ENCODE measurements at regions not wholly inside any gene's neighbourhood (a gene's known extent, or its start where the extent isn't known, plus 50 kb on each side); places are given as distances from the start of the nearest gene placed in this dataset.

- Histone ChIP-seq H3K9me3 (ENCODE audit: control insufficient read depth in 4 of 4, low read length in 3 of 4) (no peaks in the 10 kb centered on the region), H3K27ac (ENCODE audit: low read depth in 1 of 2, low read length in 2 of 2) (no peak overlapping the region), H3K4me1 (ENCODE audit: control insufficient read depth in 4 of 4, insufficient read depth in 4 of 4, low read length in 3 of 4) (peaks cover 0 to 3% (median 0%) of the 10 kb centered on the region in 4 donors), H3K36me3 (ENCODE audit: control insufficient read depth in 4 of 4, insufficient read depth in 3 of 4, low read depth in 1 of 4, low read length in 3 of 4) (no peaks in the 10 kb centered on the region), H3K4me3 (ENCODE audit: low read depth in 1 of 3, low read length in 3 of 3) (no peak overlapping the region), H3K27me3 (ENCODE audit: control insufficient read depth in 4 of 4, insufficient read depth in 4 of 4, low read length in 3 of 4) (no peaks in the 10 kb centered on the region), H3K9ac (ENCODE audit: low read depth in 1 of 2, low read length in 2 of 2) (no peak overlapping the region)
- TF ChIP-seq, protein P1, sequence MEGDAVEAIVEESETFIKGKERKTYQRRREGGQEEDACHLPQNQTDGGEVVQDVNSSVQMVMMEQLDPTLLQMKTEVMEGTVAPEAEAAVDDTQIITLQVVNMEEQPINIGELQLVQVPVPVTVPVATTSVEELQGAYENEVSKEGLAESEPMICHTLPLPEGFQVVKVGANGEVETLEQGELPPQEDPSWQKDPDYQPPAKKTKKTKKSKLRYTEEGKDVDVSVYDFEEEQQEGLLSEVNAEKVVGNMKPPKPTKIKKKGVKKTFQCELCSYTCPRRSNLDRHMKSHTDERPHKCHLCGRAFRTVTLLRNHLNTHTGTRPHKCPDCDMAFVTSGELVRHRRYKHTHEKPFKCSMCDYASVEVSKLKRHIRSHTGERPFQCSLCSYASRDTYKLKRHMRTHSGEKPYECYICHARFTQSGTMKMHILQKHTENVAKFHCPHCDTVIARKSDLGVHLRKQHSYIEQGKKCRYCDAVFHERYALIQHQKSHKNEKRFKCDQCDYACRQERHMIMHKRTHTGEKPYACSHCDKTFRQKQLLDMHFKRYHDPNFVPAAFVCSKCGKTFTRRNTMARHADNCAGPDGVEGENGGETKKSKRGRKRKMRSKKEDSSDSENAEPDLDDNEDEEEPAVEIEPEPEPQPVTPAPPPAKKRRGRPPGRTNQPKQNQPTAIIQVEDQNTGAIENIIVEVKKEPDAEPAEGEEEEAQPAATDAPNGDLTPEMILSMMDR (IDR thresholded peaks at IDR 0.05; ENCODE audit: low read depth, low read length, missing input control), result no peak
- TF ChIP-seq YY1 (IDR thresholded peaks at IDR 0.05), result no peak
- peak in 1 of 2 donors; percentile 48 for TF ChIP-seq GABPA (IDR thresholded peaks at IDR 0.05 in 1 of 2, conservative IDR thresholded peaks at IDR 0.05 in 1 of 2)
- TF ChIP-seq RAD21 (IDR thresholded peaks at IDR 0.05), result peak in 1 of 2 donors; percentile 7
- TF ChIP-seq SP1 (IDR thresholded peaks at IDR 0.05), result peak; percentile 57
- TF ChIP-seq, protein P2, sequence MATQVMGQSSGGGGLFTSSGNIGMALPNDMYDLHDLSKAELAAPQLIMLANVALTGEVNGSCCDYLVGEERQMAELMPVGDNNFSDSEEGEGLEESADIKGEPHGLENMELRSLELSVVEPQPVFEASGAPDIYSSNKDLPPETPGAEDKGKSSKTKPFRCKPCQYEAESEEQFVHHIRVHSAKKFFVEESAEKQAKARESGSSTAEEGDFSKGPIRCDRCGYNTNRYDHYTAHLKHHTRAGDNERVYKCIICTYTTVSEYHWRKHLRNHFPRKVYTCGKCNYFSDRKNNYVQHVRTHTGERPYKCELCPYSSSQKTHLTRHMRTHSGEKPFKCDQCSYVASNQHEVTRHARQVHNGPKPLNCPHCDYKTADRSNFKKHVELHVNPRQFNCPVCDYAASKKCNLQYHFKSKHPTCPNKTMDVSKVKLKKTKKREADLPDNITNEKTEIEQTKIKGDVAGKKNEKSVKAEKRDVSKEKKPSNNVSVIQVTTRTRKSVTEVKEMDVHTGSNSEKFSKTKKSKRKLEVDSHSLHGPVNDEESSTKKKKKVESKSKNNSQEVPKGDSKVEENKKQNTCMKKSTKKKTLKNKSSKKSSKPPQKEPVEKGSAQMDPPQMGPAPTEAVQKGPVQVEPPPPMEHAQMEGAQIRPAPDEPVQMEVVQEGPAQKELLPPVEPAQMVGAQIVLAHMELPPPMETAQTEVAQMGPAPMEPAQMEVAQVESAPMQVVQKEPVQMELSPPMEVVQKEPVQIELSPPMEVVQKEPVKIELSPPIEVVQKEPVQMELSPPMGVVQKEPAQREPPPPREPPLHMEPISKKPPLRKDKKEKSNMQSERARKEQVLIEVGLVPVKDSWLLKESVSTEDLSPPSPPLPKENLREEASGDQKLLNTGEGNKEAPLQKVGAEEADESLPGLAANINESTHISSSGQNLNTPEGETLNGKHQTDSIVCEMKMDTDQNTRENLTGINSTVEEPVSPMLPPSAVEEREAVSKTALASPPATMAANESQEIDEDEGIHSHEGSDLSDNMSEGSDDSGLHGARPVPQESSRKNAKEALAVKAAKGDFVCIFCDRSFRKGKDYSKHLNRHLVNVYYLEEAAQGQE (IDR thresholded peaks at IDR 0.05), result no peak
- TF ChIP-seq HNF4G (IDR thresholded peaks at IDR 0.05), result peak; percentile 24
- TF ChIP-seq FOXA1 (IDR thresholded peaks at IDR 0.05), result no peak
- TF ChIP-seq RXRA (IDR thresholded peaks at IDR 0.05), result peak in 1 of 2 donors; percentile 21
- TF ChIP-seq FOXA2 (IDR thresholded peaks at IDR 0.05), result no peak
- TF ChIP-seq TAF1 (conservative IDR thresholded peaks at IDR 0.05), result no peak
- TF ChIP-seq, protein P3, sequence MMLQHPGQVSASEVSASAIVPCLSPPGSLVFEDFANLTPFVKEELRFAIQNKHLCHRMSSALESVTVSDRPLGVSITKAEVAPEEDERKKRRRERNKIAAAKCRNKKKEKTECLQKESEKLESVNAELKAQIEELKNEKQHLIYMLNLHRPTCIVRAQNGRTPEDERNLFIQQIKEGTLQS (IDR thresholded peaks at IDR 0.05), result no peak
- TF ChIP-seq, protein P4, sequence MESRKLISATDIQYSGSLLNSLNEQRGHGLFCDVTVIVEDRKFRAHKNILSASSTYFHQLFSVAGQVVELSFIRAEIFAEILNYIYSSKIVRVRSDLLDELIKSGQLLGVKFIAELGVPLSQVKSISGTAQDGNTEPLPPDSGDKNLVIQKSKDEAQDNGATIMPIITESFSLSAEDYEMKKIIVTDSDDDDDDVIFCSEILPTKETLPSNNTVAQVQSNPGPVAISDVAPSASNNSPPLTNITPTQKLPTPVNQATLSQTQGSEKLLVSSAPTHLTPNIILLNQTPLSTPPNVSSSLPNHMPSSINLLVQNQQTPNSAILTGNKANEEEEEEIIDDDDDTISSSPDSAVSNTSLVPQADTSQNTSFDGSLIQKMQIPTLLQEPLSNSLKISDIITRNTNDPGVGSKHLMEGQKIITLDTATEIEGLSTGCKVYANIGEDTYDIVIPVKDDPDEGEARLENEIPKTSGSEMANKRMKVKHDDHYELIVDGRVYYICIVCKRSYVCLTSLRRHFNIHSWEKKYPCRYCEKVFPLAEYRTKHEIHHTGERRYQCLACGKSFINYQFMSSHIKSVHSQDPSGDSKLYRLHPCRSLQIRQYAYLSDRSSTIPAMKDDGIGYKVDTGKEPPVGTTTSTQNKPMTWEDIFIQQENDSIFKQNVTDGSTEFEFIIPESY (IDR thresholded peaks at IDR 0.05), result no peak
- TF ChIP-seq, protein P5, sequence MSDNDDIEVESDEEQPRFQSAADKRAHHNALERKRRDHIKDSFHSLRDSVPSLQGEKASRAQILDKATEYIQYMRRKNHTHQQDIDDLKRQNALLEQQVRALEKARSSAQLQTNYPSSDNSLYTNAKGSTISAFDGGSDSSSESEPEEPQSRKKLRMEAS (IDR thresholded peaks at IDR 0.05), result peak; percentile 24
- TF ChIP-seq HNF4A (conservative IDR thresholded peaks at IDR 0.05), result peak; percentile 64 to 75
- no peak for TF ChIP-seq EGR1 (IDR thresholded peaks at IDR 0.05; ENCODE audit: low read depth in 2 of 2)
- no peak for TF ChIP-seq JUND (IDR thresholded peaks at IDR 0.05)
- TF ChIP-seq NR2F2 (IDR thresholded peaks at IDR 0.05), result no peak
- no peak for DNase-seq (ENCODE audit: low spot score)
- WGBS, result 33% methylated on average over 7 of the region's 7 CpGs
Measured at GRCh38 chr6:146950351-146950835, 253.8 kb upstream of the STXBP5 start.
